CD8-positive, alpha-beta memory T cell (primary cell): ENCODE measurements at regions not wholly inside any gene's neighbourhood (a gene's known extent, or its start where the extent isn't known, plus 50 kb on each side); places are given as distances from the start of the nearest gene placed in this dataset.
"Not testable (repeated sequence)": the region's sequence is repeated elsewhere in the genome, so short reads cannot be mapped to it uniquely, and the experiment has no call there.

ENCODE experiments used
- CTCF ChIA-PET: fragments of 350-600 bp; sonication (Branson Sonifier 250); formaldehyde crosslinking; loops from one replicate; lab custom pipeline; 2021; ENCODE audit warnings: antibody characterized with exemption; lab: Charles Lee
- POLR2A ChIA-PET: fragments of 350-600 bp; sonication (Branson Sonifier 250); formaldehyde crosslinking; loops from one replicate; lab custom pipeline; 2021; ENCODE audit warnings: antibody characterized with exemption; lab: Charles Lee
- DNase-seq, 5 donors: peaks; one replicate each; pipeline versions ENCODE4 v3.0.0 to v3.0.0-alpha.2; 2020 to 2022; ENCODE audit warnings: mixed read lengths in 1 of 5
- H3K27ac ChIP-seq: one replicate; pipeline ENCODE4 v1.7.0; 2013; ENCODE audit warnings: low read depth, mild to moderate bottlenecking, low read length, moderate library complexity
- H3K27me3 ChIP-seq: 2 replicates; pipeline ENCODE4 v1.7.0; 2013; ENCODE audit warnings: low read length, mild to moderate bottlenecking; ENCODE audit not compliant: insufficient read depth, poor library complexity, severe bottlenecking
- H3K36me3 ChIP-seq: 2 replicates; pipeline ENCODE4 v1.7.0; 2013; ENCODE audit warnings: mild to moderate bottlenecking, low read length, moderate library complexity; ENCODE audit not compliant: insufficient read depth
- H3K4me1 ChIP-seq: 2 replicates; pipeline ENCODE4 v1.7.0; 2013; ENCODE audit warnings: mild to moderate bottlenecking, low read length, moderate library complexity; ENCODE audit not compliant: insufficient read depth
- H3K4me3 ChIP-seq: 2 replicates; pipeline ENCODE4 v1.7.0; 2013; ENCODE audit warnings: mild to moderate bottlenecking, low read length
- H3K9me3 ChIP-seq: 2 replicates; pipeline ENCODE4 v1.7.0; 2013; ENCODE audit warnings: mild to moderate bottlenecking, low read length
- H3K27ac Mint-ChIP-seq, 8 donors: one replicate each; pipeline ENCODE4 v1.8.0; 2020 to 2021; ENCODE audit warnings: mixed read lengths in 8 of 8, mild to moderate bottlenecking in 6 of 8, inconsistent platforms in 3 of 8, moderate library complexity in 3 of 8
- H3K27me3 Mint-ChIP-seq, 2 donors: one replicate each; pipeline ENCODE4 v1.8.0; 2020 to 2021; ENCODE audit warnings: mixed read lengths in 2 of 2, mild to moderate bottlenecking in 1 of 2, moderate library complexity in 1 of 2
- H3K36me3 Mint-ChIP-seq, 3 donors: one replicate each; pipeline ENCODE4 v1.8.0; 2020 to 2021; ENCODE audit warnings: mixed read lengths in 3 of 3, inconsistent platforms in 1 of 3, mild to moderate bottlenecking in 1 of 3
- H3K4me1 Mint-ChIP-seq, 3 donors: one replicate each; pipeline ENCODE4 v1.8.0; 2020 to 2021; ENCODE audit warnings: mixed read lengths in 3 of 3, inconsistent platforms in 1 of 3, mild to moderate bottlenecking in 1 of 3
- H3K4me3 Mint-ChIP-seq, 7 donors: one replicate each; pipeline ENCODE4 v1.8.0; 2020 to 2021; ENCODE audit warnings: mixed read lengths in 7 of 7, mild to moderate bottlenecking in 6 of 7, moderate library complexity in 4 of 7, inconsistent platforms in 2 of 7
- H3K9me3 Mint-ChIP-seq, 5 donors: one replicate each; pipeline ENCODE4 v1.8.0; 2020 to 2022; ENCODE audit warnings: mixed read lengths in 5 of 5, mild to moderate bottlenecking in 3 of 5, moderate library complexity in 2 of 5, inconsistent platforms in 1 of 5

DNA sequence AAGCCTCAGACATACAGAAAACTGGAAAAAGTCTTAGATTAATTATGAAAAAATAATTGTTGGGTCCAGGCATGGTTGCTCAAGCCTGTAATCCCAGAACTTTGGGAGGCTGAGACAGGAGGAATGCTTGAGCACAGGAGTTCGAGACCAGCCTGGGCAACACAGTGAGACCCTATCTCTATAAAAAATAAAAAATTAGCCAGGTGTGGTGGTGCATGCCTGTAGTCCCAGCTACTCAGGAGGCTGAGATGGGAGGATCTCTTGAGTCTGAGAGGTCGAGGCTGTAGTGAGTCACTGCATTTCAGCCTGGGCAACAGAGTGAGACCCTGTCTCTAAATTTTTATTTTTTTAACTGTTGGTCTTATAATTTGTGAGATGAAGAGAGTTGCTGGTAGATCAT is 90.6 kb upstream of the HMGA2 start:
- peaks cover 15 to 43% of the 10 kb centered on the region in 2 donors for H3K27me3 Mint-ChIP-seq
- H3K9me3 ChIP-seq, H3K36me3 Mint-ChIP-seq, H3K27me3 ChIP-seq, H3K4me3 ChIP-seq, DNase-seq, POLR2A ChIA-PET, H3K27ac ChIP-seq, H3K36me3 ChIP-seq, H3K27ac Mint-ChIP-seq, H3K4me3 Mint-ChIP-seq, H3K9me3 Mint-ChIP-seq, H3K4me1 ChIP-seq, H3K4me1 Mint-ChIP-seq, CTCF ChIA-PET: not testable (repeated sequence)

DNA sequence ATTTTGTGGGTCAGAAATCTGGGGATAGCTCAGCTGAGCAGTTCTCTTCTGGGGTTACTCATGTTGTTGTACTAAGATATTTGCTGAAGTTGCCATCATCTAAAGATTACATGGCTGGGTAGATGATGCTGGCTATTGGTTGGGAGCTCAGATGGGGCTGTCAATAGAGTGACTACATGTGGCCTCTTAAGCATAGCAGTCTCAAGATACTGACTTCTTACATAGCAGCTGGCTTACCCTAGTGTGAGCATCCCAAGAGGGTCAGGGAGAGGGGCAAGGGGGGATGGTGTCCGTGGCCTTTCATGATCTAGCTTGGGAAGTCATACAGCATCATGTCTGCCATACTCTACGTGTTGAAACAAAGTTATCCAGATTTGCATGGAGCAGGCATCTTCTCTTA is 90.1 kb upstream of the HMGA2 start:
- Histone ChIP-seq H3K9me3 (no peaks in the 10 kb centered on the region), H3K27ac (no peak overlapping the region), H3K4me3 (no peak overlapping the region), H3K4me1 (no peaks in the 10 kb centered on the region), H3K27me3 (no peaks in the 10 kb centered on the region), H3K36me3 (no peaks in the 10 kb centered on the region)
- Mint-ChIP-seq H3K4me1 (no peaks in the 10 kb centered on the region), H3K27ac (no peak overlapping the region), H3K27me3 (peaks cover 11 to 40% of the 10 kb centered on the region in 2 donors), H3K36me3 (peaks cover 0 to 2% (median 0%) of the 10 kb centered on the region in 3 donors), H3K9me3 (peaks cover 0 to 10% (median 3%) of the 10 kb centered on the region in 5 donors), H3K4me3 (no peak overlapping the region)
- ChIA-PET CTCF (no interaction called here), POLR2A (no interaction called here)
- DNase-seq = no peak

DNA sequence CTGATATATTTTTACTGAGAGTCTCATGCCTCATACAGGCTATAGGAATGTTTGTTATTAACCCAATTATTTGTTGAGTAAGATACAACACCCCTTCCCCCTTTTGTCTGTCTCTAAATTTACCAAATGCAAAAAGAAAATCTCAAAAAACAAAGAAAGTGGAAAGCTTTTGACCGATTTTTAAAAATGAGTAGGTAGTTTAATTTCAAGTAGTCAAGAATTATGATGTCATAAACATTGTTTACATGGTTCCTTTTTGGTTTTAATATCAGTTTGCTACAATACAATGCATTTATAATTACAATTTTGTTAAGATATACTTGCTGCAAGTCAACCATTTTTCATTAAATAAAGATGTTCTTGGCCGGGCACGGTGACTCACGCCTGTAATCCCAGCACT is 84.7 kb upstream of the HMGA2 start:
- ChIA-PET POLR2A (no interaction called here), CTCF (no interaction called here)
- Histone ChIP-seq H3K4me3 (no peak overlapping the region), H3K4me1 (no peaks in the 10 kb centered on the region), H3K9me3 (no peaks in the 10 kb centered on the region), H3K27me3 (no peaks in the 10 kb centered on the region), H3K27ac (no peak overlapping the region), H3K36me3 (no peaks in the 10 kb centered on the region)
- no peak for DNase-seq
- Mint-ChIP-seq H3K4me3 (no peak overlapping the region), H3K27ac (no peak overlapping the region), H3K4me1 (peaks cover 10 to 20% (median 12%) of the 10 kb centered on the region in 3 donors), H3K36me3 (no peaks in the 10 kb centered on the region), H3K27me3 (peaks cover 18 to 33% of the 10 kb centered on the region in 2 donors), H3K9me3 (peaks cover 0 to 10% (median 4%) of the 10 kb centered on the region in 5 donors)

DNA sequence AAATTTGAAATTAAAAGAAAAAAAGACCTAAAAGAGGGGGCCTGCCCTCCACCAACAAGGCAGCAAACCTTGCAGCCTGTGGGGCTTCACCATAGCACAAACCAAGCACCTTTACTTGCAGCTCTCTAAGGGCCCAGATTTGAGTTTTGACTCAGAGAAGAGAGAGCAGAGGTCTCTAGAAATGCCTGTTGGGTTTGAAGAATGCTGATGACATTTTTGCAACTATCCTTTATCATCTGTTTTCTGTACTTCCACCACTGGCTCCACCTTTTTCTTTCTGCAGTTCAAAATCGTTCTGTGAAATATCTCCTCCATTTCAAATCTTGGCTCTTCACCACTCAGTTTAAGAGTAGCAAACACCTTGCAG is 83.8 kb upstream of the HMGA2 start:
- H3K27me3 ChIP-seq = no peaks in the 10 kb centered on the region
- Mint-ChIP-seq H3K4me1 (peaks cover 10 to 20% (median 12%) of the 10 kb centered on the region in 3 donors), H3K4me3 (peak overlapping the region; percentile 21 to 84 (median 54)), H3K9me3 (peaks cover 0 to 10% (median 4%) of the 10 kb centered on the region in 5 donors), H3K36me3 (no peaks in the 10 kb centered on the region), H3K27me3 (peaks cover 20 to 37% of the 10 kb centered on the region in 2 donors), H3K27ac (no peak overlapping the region)
- H3K27ac ChIP-seq = no peak overlapping the region
- ChIA-PET CTCF (no interaction called here), POLR2A (no interaction called here)
- H3K4me1 ChIP-seq = no peaks in the 10 kb centered on the region
- no peak overlapping the region for H3K4me3 ChIP-seq
- H3K36me3 ChIP-seq = no peaks in the 10 kb centered on the region
- no peak for DNase-seq
- no peaks in the 10 kb centered on the region for H3K9me3 ChIP-seq

DNA sequence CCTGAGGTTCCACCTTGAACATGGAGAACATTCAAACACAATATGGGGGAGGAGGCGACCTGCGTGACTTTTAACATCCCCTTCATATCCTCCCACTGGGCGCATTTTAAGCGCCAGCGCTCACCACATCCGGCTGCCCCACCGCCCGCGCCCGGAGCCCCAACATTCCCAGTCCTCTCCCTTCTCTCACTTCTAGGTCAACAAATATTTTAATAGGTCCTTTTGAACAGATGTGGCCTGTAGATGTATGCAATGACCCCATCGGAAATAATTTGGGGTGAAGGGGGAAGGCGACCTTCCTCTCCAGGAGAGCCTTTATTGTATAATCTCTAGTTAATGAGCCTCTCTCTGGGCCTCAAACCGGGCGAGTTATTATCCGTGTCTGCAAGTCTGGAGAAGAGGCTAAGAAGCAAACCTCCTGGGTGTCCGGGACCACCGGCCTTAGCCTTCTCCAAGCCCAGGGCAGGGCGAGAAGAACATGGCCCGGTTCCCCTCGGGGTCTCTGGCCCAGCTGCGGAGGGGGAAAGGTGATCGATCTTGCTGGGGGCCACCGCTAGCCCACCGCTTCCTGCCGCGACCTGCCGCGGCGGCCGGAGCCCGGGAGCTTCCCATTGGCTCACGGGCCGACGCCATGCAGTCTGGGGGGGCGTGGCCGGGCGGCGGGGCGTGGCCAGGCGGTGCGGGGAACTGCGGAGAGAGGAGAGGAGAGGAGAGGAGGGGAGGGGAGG is 83.2 kb upstream of the HMGA2 start:
- CTCF ChIA-PET = no interaction called here
- H3K27me3 Mint-ChIP-seq = peaks cover 20 to 43% of the 10 kb centered on the region in 2 donors

GRCh38 chr12:65741656-65742017 is 82.6 kb upstream of the HMGA2 start:
- H3K27ac ChIP-seq = no peak overlapping the region
- H3K4me3 Mint-ChIP-seq = peak overlapping the region in 5 of 7 donors; percentile 71 to 78 (median 75)
- H3K4me1 Mint-ChIP-seq = peaks cover 10 to 20% (median 12%) of the 10 kb centered on the region in 3 donors
- POLR2A ChIA-PET = no interaction called here
- H3K9me3 Mint-ChIP-seq = peaks cover 0 to 10% (median 4%) of the 10 kb centered on the region in 5 donors
- H3K4me3 ChIP-seq = no peak overlapping the region
- H3K27me3 ChIP-seq = no peaks in the 10 kb centered on the region
- CTCF ChIA-PET = no interaction called here
- H3K27ac Mint-ChIP-seq = no peak overlapping the region
- no peaks in the 10 kb centered on the region for H3K4me1 ChIP-seq
- H3K9me3 ChIP-seq = no peaks in the 10 kb centered on the region
- H3K27me3 Mint-ChIP-seq = peaks cover 22 to 45% of the 10 kb centered on the region in 2 donors
- H3K36me3 ChIP-seq = no peaks in the 10 kb centered on the region
- DNase-seq = peak in 1 of 5 donors; percentile 13
- no peaks in the 10 kb centered on the region for H3K36me3 Mint-ChIP-seq

More for the DNA sequence above, 83.2 kb upstream of the HMGA2 start:
- H3K4me3 ChIP-seq = peak overlapping the region; percentile 43
- H3K9me3 ChIP-seq = no peaks in the 10 kb centered on the region
- no peaks in the 10 kb centered on the region for H3K36me3 Mint-ChIP-seq
- H3K27me3 ChIP-seq = no peaks in the 10 kb centered on the region
- H3K27ac ChIP-seq = no peak overlapping the region
- H3K9me3 Mint-ChIP-seq = peaks cover 0 to 10% (median 4%) of the 10 kb centered on the region in 5 donors
- POLR2A ChIA-PET = no interaction called here
- H3K36me3 ChIP-seq = no peaks in the 10 kb centered on the region
- no peaks in the 10 kb centered on the region for H3K4me1 ChIP-seq
- peaks cover 10 to 20% (median 12%) of the 10 kb centered on the region in 3 donors for H3K4me1 Mint-ChIP-seq
- peak in 4 of 5 donors; percentile 4 to 50 (median 33) for DNase-seq
- no peak overlapping the region for H3K27ac Mint-ChIP-seq
- H3K4me3 Mint-ChIP-seq = peak overlapping the region; percentile 21 to 84 (median 54)

GRCh38 chr12:65742018-65743010 is 82.0 kb upstream of the HMGA2 start:
- ChIA-PET CTCF (no interaction called here), POLR2A (no interaction called here)
- H3K36me3 ChIP-seq = no peaks in the 10 kb centered on the region
- no peak overlapping the region for H3K27ac ChIP-seq
- peak overlapping the region in 1 of 8 donors; percentile 39 for H3K27ac Mint-ChIP-seq
- peak in 1 of 5 donors; percentile 3 for DNase-seq
- no peaks in the 10 kb centered on the region for H3K9me3 ChIP-seq
- peaks cover 10 to 20% (median 12%) of the 10 kb centered on the region in 3 donors for H3K4me1 Mint-ChIP-seq
- no peaks in the 10 kb centered on the region for H3K36me3 Mint-ChIP-seq
- H3K27me3 ChIP-seq = no peaks in the 10 kb centered on the region
- peaks cover 0 to 10% (median 4%) of the 10 kb centered on the region in 5 donors for H3K9me3 Mint-ChIP-seq
- no peaks in the 10 kb centered on the region for H3K4me1 ChIP-seq
- H3K4me3 Mint-ChIP-seq = peak overlapping the region in 6 of 7 donors; percentile 36 to 78 (median 74)
- no peak overlapping the region for H3K4me3 ChIP-seq
- peaks cover 24 to 45% of the 10 kb centered on the region in 2 donors for H3K27me3 Mint-ChIP-seq
